HG03064 (cell line): ENCODE measurements at regions not wholly inside any gene's neighbourhood (a gene's known extent, or its start where the extent isn't known, plus 50 kb on each side); places are given as distances from the start of the nearest gene placed in this dataset.
"Not testable (repeated sequence)": the region's sequence is repeated elsewhere in the genome, so short reads cannot be mapped to it uniquely, and the experiment has no call there.

Experiments
- ATAC-seq: cut with Tn5 transposase; IDR thresholded peaks from one replicate; pipeline ENCODE4 v1.9.1; 2021; ENCODE audit warnings: low read depth; ENCODE audit not compliant: unreplicated experiment

- no peak for ATAC-seq
Measured at GRCh38 chr7:155227004-155227787, 70.5 kb upstream of the INSIG1 start.

GRCh38 chr7:155227788-155228458 lies 69.8 kb upstream of the INSIG1 start:
- no peak for ATAC-seq

- no peak for ATAC-seq
Measured at GRCh38 chr7:155228459-155228845, 69.2 kb upstream of the INSIG1 start.

- no peak for ATAC-seq
Measured at GRCh38 chr7:155228894-155229293, 68.8 kb upstream of the INSIG1 start.

GRCh38 chr7:155229548-155230168 lies 68.0 kb upstream of the INSIG1 start:
- ATAC-seq, result no peak

GRCh38 chr7:155230169-155230593 lies 67.5 kb upstream of the INSIG1 start:
- ATAC-seq, result no peak

GRCh38 chr7:155231241-155231800 lies 66.4 kb upstream of the INSIG1 start:
- no peak for ATAC-seq

GRCh38 chr7:155231941-155232340 lies 65.7 kb upstream of the INSIG1 start:
- ATAC-seq, result no peak

- no peak for ATAC-seq
Measured at GRCh38 chr7:155232911-155233310, 64.8 kb upstream of the INSIG1 start.

- no peak for ATAC-seq
Measured at GRCh38 chr7:155233311-155234157, 64.1 kb upstream of the INSIG1 start.

GRCh38 chr7:155234158-155234492 lies 63.6 kb upstream of the INSIG1 start:
- ATAC-seq, result no peak

GRCh38 chr7:155234950-155235789 lies 62.5 kb upstream of the INSIG1 start:
- no peak for ATAC-seq

- ATAC-seq, result no peak
Measured at GRCh38 chr7:155236386-155236785, 61.3 kb upstream of the INSIG1 start.

GRCh38 chr7:155237297-155237696 lies 60.4 kb upstream of the INSIG1 start:
- no peak for ATAC-seq

GRCh38 chr7:155237730-155238129 lies 59.9 kb upstream of the INSIG1 start:
- no peak for ATAC-seq

- ATAC-seq, result not testable (repeated sequence)
Measured at GRCh38 chr7:155239431-155240087, 58.1 kb upstream of the INSIG1 start.

- ATAC-seq, result no peak
Measured at GRCh38 chr7:155244675-155245074, 53.0 kb upstream of the INSIG1 start.

- no peak for ATAC-seq
Measured at GRCh38 chr7:155247479-155248365, 50.0 kb upstream of the INSIG1 start.
